HCT116 (cell line): ENCODE measurements at regions not wholly inside any gene's neighbourhood (a gene's known extent, or its start where the extent isn't known, plus 50 kb on each side); places are given as distances from the start of the nearest gene placed in this dataset.

ENCODE experiments used
- ATAC-seq: fragments of 200-7000 bp; cut with Tn5 transposase; 2 replicates; pipeline ENCODE4 v1.9.1; 2020; ENCODE audit warnings: mild to moderate bottlenecking, moderate library complexity
- BruUV-seq: library from RNA; stranded (reverse); fragments of 400-500 nt; replicated peaks from 2 replicates; lab custom pipeline; 2021; lab: Mats Ljungman, UMichigan
- CTCF ChIA-PET: fragments of 300-600 bp; sonication (Branson Sonifier 250); formaldehyde crosslinking; loops from one replicate; lab custom pipeline; 2021; ENCODE audit warnings: antibody characterized with exemption; lab: Charles Lee
- POLR2A ChIA-PET: fragments of 300-600, 350-600 bp; sonication (Branson Sonifier 250); formaldehyde crosslinking; loops from one replicate; lab custom pipeline; 2021; ENCODE audit warnings: antibody characterized with exemption; lab: Charles Lee
- RAD21 ChIA-PET, 2 experiments: fragments of 300-600 bp; sonication (Branson Sonifier 250); formaldehyde crosslinking; loops; one replicate each; lab custom pipeline; 2023; ENCODE audit warnings: low total read pairs in 2 of 2; ENCODE audit not compliant: uncharacterized antibody in 2 of 2, unreplicated experiment in 2 of 2, low non-redundant PET in 1 of 2; lab: Charles Lee
- DNase-seq: peaks from one replicate; pipeline ENCODE4 v3.0.0-alpha.2; 2010; ENCODE audit warnings: low read depth, low spot score
- H2AFZ ChIP-seq: fragments of 200-600 bp; shearing (Covaris generic), sonication (generic); 2 replicates; pipeline ENCODE4 v1.6.1; 2017; ENCODE audit warnings: low read depth, mixed run types, mixed read lengths, antibody characterized with exemption, low read length; ENCODE audit not compliant: poor library complexity, severe bottlenecking
- H3K27ac ChIP-seq: 2 replicates; pipeline ENCODE4 v1.5.1; 2012; ENCODE audit warnings: low read depth, low read length
- H3K27me3 ChIP-seq: fragments of 200-600 bp; sonication (generic); 2 replicates; pipeline ENCODE4 v1.6.1; 2016; ENCODE audit warnings: mixed run types, low read length, mixed read lengths; ENCODE audit not compliant: insufficient read depth
- H3K36me3 ChIP-seq, 2 experiments: fragments of 200-500 bp in 1 of 2; fragments of 200-600 bp in 1 of 2; sonication (Bioruptor generic) in 1 of 2; sonication (generic) in 1 of 2; 2 replicates each; pipeline versions ENCODE4 v1.5.1 to v1.6.1; 2014 to 2016; ENCODE audit warnings: low read length in 2 of 2, inconsistent platforms in 1 of 2, mixed read lengths in 1 of 2, mixed run types in 1 of 2; ENCODE audit not compliant: insufficient read depth in 2 of 2, control insufficient read depth in 1 of 2
- H3K4me1 ChIP-seq, 2 experiments: fragments of 200-600 bp in 1 of 2; sonication (generic) in 1 of 2; 2 replicates each; pipeline versions ENCODE4 v1.5.1 to v1.6.1; 2012 to 2017; ENCODE audit warnings: low read length in 2 of 2, inconsistent platforms in 1 of 2, mild to moderate bottlenecking in 1 of 2, mixed read lengths in 1 of 2, mixed run types in 1 of 2, moderate library complexity in 1 of 2; ENCODE audit not compliant: insufficient read depth in 2 of 2, control insufficient read depth in 1 of 2
- H3K4me2 ChIP-seq: fragments of 200-600 bp; sonication (generic); 2 replicates; pipeline ENCODE4 v1.6.1; 2017; ENCODE audit warnings: mixed run types, low read length, mixed read lengths
- H3K4me3 ChIP-seq, 2 experiments: fragments of 200-600 bp in 1 of 2; sonication (generic) in 1 of 2; replicated peaks in 1 of 2; 2 replicates each; pipeline ENCODE4 v1.5.1; 2011 to 2016; ENCODE audit warnings: low read length in 2 of 2, control low read depth in 1 of 2, low read depth in 1 of 2, mild to moderate bottlenecking in 1 of 2, mixed read lengths in 1 of 2, mixed run types in 1 of 2
- H3K79me2 ChIP-seq: fragments of 200-600 bp; sonication (generic); 2 replicates; pipeline ENCODE4 v1.6.1; 2017; ENCODE audit warnings: mild to moderate bottlenecking, mixed run types, low read length, moderate library complexity, mixed read lengths; ENCODE audit not compliant: insufficient read depth
- H3K9ac ChIP-seq: fragments of 200-600 bp; sonication (generic); 2 replicates; pipeline ENCODE4 v1.6.1; 2016; ENCODE audit warnings: low read length, mixed read lengths
- H3K9me2 ChIP-seq: fragments of 200-600 bp; sonication (generic), shearing (Covaris generic); 2 replicates; pipeline ENCODE4 v1.6.1; 2017; ENCODE audit warnings: mixed run types, mild to moderate bottlenecking, moderate library complexity; ENCODE audit not compliant: insufficient read depth
- H3K9me3 ChIP-seq, 2 experiments: fragments of 200-500 bp in 1 of 2; fragments of 200-600 bp in 1 of 2; sonication (Bioruptor generic) in 1 of 2; sonication (generic) in 1 of 2; 2 replicates each; pipeline ENCODE4 v1.6.1; 2014 to 2017; ENCODE audit warnings: low read length in 2 of 2, mixed read lengths in 2 of 2, inconsistent platforms in 1 of 2, low read depth in 1 of 2, mild to moderate bottlenecking in 1 of 2, mixed run types in 1 of 2, moderate library complexity in 1 of 2; ENCODE audit not compliant: control insufficient read depth in 1 of 2, insufficient read depth in 1 of 2
- H4K20me1 ChIP-seq: fragments of 200-600 bp; sonication (generic), shearing (Covaris generic); 2 replicates; pipeline ENCODE4 v1.6.1; 2017; ENCODE audit warnings: mixed run types, mild to moderate bottlenecking, moderate library complexity; ENCODE audit not compliant: insufficient read depth
- EGR1 ChIP-seq: IDR thresholded peaks from 2 replicates; pipeline ENCODE4 v1.6.1; 2012; ENCODE audit warnings: low read depth
- intact Hi-C: fragments of 100-400 bp; cut with micrococcal nuclease; formaldehyde crosslinking; loops from 2 replicates; pipeline ENCODE4 v1.10.0; 2022
- TF ChIP-seq, protein P1 (sequence below): IDR thresholded peaks from 2 replicates; pipeline ENCODE4 v1.6.1; 2012; ENCODE audit warnings: low read depth
- TF ChIP-seq, protein P2 (sequence below): IDR thresholded peaks from 2 replicates; pipeline ENCODE4 v1.6.1; 2011; ENCODE audit warnings: mild to moderate bottlenecking, low read length, moderate library complexity; ENCODE audit not compliant: insufficient replicate concordance; ENCODE audit errors: extremely low read depth

DNA sequence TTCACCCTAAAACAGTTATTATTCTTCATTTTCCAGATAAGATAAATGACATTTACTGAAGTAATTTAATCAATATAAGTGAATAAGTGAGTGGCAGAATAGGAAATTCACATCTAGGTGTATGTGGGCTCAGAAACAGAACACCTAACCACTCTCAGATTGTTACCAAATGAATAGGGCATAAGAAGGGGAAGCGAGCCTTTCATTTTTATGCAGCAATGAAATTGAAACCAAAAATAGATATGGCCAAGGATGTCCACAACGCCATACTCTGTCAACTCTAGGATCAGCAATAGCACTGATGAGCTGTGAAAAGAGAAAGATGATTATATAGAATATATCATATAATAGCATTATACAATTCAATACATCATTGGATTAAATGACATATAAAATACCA is 398.1 kb upstream of the API5 start:
- no peaks in the 10 kb centered on the region for H3K36me3 ChIP-seq
- no peaks in the 10 kb centered on the region for H3K9me2 ChIP-seq
- H3K4me2 ChIP-seq = no peak overlapping the region
- TF ChIP-seq EGR1 = no peak
- TF ChIP-seq, protein P1, sequence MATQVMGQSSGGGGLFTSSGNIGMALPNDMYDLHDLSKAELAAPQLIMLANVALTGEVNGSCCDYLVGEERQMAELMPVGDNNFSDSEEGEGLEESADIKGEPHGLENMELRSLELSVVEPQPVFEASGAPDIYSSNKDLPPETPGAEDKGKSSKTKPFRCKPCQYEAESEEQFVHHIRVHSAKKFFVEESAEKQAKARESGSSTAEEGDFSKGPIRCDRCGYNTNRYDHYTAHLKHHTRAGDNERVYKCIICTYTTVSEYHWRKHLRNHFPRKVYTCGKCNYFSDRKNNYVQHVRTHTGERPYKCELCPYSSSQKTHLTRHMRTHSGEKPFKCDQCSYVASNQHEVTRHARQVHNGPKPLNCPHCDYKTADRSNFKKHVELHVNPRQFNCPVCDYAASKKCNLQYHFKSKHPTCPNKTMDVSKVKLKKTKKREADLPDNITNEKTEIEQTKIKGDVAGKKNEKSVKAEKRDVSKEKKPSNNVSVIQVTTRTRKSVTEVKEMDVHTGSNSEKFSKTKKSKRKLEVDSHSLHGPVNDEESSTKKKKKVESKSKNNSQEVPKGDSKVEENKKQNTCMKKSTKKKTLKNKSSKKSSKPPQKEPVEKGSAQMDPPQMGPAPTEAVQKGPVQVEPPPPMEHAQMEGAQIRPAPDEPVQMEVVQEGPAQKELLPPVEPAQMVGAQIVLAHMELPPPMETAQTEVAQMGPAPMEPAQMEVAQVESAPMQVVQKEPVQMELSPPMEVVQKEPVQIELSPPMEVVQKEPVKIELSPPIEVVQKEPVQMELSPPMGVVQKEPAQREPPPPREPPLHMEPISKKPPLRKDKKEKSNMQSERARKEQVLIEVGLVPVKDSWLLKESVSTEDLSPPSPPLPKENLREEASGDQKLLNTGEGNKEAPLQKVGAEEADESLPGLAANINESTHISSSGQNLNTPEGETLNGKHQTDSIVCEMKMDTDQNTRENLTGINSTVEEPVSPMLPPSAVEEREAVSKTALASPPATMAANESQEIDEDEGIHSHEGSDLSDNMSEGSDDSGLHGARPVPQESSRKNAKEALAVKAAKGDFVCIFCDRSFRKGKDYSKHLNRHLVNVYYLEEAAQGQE = no peak
- TF ChIP-seq, protein P2, sequence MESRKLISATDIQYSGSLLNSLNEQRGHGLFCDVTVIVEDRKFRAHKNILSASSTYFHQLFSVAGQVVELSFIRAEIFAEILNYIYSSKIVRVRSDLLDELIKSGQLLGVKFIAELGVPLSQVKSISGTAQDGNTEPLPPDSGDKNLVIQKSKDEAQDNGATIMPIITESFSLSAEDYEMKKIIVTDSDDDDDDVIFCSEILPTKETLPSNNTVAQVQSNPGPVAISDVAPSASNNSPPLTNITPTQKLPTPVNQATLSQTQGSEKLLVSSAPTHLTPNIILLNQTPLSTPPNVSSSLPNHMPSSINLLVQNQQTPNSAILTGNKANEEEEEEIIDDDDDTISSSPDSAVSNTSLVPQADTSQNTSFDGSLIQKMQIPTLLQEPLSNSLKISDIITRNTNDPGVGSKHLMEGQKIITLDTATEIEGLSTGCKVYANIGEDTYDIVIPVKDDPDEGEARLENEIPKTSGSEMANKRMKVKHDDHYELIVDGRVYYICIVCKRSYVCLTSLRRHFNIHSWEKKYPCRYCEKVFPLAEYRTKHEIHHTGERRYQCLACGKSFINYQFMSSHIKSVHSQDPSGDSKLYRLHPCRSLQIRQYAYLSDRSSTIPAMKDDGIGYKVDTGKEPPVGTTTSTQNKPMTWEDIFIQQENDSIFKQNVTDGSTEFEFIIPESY = no peak
- no peak overlapping the region for H3K9ac ChIP-seq
- DNase-seq (no peak), ATAC-seq (no peak)
- H3K27ac ChIP-seq = no peak overlapping the region
- intact Hi-C loops = no loop called here
- CTCF ChIA-PET = no interaction called here
- POLR2A ChIA-PET = no interaction called here
- no peaks in the 10 kb centered on the region for H4K20me1 ChIP-seq
- H2AFZ ChIP-seq = no peak overlapping the region
- peaks cover 0 to 12% of the 10 kb centered on the region in 2 experiments; a peak in 1 of 4 replicates for H3K9me3 ChIP-seq
- no peaks in the 10 kb centered on the region for H3K27me3 ChIP-seq
- BruUV-seq = no TSS peak
- RAD21 ChIA-PET = no interaction called here
- no peak overlapping the region for H3K4me3 ChIP-seq
- no peaks in the 10 kb centered on the region for H3K79me2 ChIP-seq
- no peaks in the 10 kb centered on the region for H3K4me1 ChIP-seq
